Mucosa of gallbladder (tissue), 1 donor: ENCODE measurements at regions not wholly inside any gene's neighbourhood (a gene's known extent, or its start where the extent isn't known, plus 50 kb on each side); places are given as distances from the start of the nearest gene placed in this dataset.
A peak's percentile ranks its signal among the peaks of the same experiment; 100 is the strongest.

ENCODE experiments used
- DNase-seq: peaks from one replicate; pipeline ENCODE4 v3.0.0-alpha.2; 2020; ENCODE audit warnings: low spot score
- donor health status: DM: no; HTN: no; CAD: no.

DNA sequence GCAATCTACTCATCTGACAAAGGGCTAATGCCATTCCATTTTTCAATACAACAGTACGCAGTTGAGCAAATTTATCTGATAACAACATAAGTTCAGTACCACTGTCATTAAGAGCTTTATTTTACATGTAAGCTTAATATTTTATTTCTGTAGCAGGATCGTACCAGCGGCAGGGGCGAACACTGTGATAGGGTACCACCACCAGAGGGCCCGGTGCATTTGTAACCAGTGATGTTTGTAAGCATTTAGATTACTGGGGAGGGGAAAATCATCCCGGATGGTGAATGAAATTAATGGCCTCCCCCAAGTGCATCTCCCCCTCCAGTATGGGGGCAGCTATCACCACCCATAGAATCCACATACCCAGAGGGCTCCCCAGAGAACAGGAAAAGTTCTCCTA is 179.0 kb downstream of the ADGRA3 start:
- DNase-seq: no peak

GRCh38 chr4:22334155-22334554 is 181.7 kb downstream of the ADGRA3 start:
- DNase-seq: no peak

GRCh38 chr4:22324422-22324821 is 191.4 kb downstream of the ADGRA3 start:
- no peak for DNase-seq

- DNase-seq: no peak
Observed at GRCh38 chr4:22323691-22324090, 192.2 kb downstream of the ADGRA3 start.

GRCh38 chr4:22322996-22323395 is 192.9 kb downstream of the ADGRA3 start:
- DNase-seq: no peak

GRCh38 chr4:22315628-22316027 is 200.2 kb downstream of the ADGRA3 start:
- DNase-seq: no peak

DNA sequence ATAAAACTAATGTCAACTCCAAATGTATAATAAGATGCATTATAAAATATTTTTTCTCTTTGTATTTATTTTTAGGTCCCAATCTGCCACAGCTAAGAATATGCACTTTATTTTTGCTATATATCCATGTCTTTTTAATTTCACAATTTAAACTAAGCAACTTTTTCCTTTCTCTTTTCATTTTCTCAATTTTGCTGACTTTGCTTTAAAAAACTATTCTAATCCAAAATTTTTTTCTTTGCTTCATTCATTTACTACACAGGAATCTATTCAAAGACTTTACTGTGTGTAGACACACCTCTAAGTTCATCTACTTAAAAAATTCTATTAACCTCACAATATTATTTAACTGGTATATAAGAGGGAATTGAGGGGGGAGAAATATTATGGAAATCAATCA is 201.9 kb downstream of the ADGRA3 start:
- DNase-seq: no peak

- DNase-seq: no peak
Observed at GRCh38 chr4:22312113-22312512, 203.8 kb downstream of the ADGRA3 start.

- no peak for DNase-seq
Observed at GRCh38 chr4:22301253-22301652, 214.6 kb downstream of the ADGRA3 start.

- no peak for DNase-seq
Observed at GRCh38 chr4:22299678-22300077, 216.2 kb downstream of the ADGRA3 start.

- DNase-seq: no peak
Observed at GRCh38 chr4:22287631-22288030, 228.2 kb downstream of the ADGRA3 start.

DNA sequence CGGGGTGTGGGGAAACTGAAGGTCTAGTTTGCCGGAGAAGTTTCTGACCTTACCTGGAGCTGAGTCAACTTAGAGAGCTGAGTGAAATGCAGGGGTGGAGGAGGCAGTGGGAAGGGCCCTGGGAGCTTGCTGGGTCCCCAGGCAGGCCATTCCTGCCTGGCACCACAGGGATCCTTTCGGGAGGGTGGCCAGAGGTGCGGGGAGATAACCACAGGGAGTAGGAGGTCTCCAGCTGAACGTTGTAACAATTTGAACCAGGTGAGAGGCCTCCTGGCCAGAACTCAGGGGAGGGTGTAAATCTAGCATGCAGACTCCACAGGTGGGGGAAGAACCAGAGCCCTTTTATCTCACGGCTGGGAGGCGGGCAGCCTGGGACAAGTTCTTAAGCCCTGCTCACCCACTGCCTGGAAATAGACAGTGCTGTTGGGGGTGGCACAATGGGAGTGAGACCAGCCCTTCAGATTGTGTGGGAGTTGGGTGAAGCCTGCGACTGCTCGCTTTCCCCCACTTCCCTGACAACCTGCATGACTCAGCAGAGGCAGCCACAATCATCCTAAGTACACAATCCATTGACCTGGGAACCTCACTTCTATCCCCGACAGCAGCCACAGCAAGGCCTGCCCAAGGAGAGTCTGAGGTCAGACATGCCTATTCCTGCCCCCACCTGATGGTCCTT is 247.4 kb downstream of the ADGRA3 start:
- DNase-seq: no peak

DNA sequence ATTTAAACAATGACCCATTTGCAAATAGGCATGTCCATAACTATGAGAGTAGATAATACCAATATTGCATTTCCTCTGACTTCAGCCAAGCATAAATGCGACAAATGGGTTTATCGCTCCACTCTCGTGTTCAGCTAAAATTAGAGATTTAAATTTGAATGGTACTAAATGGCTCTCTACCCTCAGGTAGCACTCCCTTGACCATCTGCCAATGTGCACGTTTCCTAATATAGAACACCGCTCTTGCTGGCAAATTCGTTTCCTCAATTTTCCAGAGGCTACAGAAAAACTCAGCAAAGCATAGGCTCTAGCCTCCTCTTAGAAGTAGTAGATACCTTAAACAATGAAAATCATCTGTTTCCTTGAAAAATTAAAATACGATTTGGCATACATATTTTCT is 251.6 kb downstream of the ADGRA3 start:
- DNase-seq: no peak

GRCh38 chr4:22253431-22253830 is 262.4 kb downstream of the ADGRA3 start:
- no peak for DNase-seq

GRCh38 chr4:22246847-22247246 is 269.0 kb downstream of the ADGRA3 start:
- DNase-seq: no peak

DNA sequence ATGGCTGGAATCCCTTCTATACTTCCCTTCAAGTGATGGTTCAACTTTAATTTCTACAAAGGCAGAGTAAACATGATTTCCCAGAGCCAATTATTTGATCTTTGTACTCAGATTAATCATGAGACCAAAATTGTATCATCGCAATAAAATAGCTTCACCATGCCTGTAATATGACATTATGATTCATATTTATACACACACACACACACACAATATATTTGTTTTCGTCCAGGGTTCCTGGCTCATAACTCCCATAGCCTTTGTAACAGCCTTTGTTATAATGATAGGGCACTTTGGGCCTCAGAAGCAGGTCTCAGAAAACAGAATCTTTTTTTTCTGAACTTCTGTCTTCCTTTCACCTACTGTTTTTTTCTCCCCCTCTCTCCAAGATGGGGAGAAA is 270.6 kb downstream of the ADGRA3 start:
- no peak for DNase-seq

GRCh38 chr4:22241415-22241814 is 274.5 kb downstream of the ADGRA3 start:
- no peak for DNase-seq

DNA sequence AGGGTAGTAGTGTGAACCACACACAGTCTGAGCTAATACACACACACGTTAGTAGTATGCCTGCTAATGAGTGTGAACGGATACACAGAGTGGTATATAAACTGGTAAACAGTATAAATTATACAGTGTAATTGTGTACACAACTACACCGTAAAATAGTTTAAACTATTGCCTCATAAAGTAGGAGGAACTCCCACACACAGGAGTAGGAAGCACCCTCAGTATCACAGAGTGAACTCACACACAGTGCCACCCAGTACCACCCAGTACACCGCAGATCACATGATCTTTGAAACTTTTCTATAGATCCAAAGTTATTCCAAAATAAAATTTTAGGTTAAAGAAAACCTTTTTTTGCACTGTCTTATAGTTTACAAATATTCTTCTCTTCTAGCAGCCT is 275.1 kb downstream of the ADGRA3 start:
- DNase-seq: no peak

- DNase-seq: peak; percentile 13
Observed at GRCh38 chr4:22238742-22239141, 277.1 kb downstream of the ADGRA3 start.

DNA sequence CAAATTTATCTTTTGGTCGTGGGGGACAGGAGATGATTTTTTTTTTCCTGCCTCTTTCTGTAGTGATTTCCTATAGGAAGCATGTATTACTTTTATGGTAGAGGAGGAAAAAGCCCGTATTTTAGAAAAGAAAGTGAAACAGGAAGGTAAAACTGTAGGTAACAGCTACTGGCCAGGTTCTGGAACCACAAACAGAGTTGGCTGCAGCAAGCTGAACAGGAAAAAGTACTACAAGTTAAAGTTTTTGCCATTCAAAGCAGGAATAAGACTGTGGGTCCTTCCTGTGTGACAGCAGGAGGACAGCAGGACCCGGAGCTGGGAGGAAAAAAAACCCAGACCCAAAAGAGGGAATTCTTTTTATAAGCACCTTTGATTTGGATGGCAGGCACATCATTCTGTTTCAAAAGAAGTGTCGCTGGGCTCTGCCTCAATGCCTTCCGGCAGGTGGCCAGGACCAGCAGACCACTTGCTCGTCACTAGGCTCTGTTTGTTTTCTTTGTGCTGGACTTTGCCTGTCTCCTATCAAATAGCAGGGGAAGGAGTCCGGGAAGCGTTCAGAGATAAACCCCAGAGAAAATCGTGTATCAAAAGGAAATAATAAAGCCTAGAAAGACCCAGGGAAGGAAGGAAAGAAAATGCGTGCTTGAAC is 277.9 kb downstream of the ADGRA3 start:
- DNase-seq: peak; percentile 38

DNA sequence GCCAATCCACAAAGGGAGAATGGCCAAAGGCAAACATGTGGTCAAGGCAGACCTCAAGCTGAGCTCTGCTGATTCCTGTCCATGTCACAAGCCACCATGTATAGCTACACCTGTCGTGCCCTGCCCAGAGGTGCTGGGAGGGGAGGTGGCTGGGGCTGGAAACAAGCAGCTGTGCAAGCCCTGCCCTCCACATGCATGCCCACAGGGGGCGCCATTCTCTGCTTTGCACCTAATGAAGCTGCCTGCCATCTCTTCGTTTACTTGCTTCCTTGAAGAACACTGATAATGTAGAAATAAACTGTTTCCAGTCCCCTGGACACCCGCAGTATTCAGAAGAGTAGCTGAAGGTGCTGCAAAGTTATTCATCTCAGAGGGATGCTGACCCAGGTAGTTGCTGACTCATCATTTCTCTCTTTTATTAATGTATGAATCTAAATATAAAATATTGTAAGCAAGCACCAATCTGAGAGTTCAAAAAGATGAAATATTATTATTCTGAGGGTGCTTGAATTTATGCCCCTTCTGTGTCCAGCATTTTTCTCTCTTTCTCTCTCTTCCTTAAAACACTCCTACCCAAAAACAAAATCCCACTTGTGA is 278.6 kb downstream of the ADGRA3 start:
- peak; percentile 55 for DNase-seq

- DNase-seq: no peak
Observed at GRCh38 chr4:22235698-22236097, 280.2 kb downstream of the ADGRA3 start.

GRCh38 chr4:22233230-22233629 is 282.6 kb downstream of the ADGRA3 start:
- no peak for DNase-seq
